Immature natural killer cell (primary cell): ENCODE measurements at regions not wholly inside any gene's neighbourhood (a gene's known extent, or its start where the extent isn't known, plus 50 kb on each side); places are given as distances from the start of the nearest gene placed in this dataset.
"Not testable (repeated sequence)": the region's sequence is repeated elsewhere in the genome, so short reads cannot be mapped to it uniquely, and the experiment has no call there.

ENCODE experiments used
- DNase-seq, 3 donors: peaks; one replicate each; pipeline ENCODE4 v3.0.0; 2022; ENCODE audit warnings: mixed read lengths in 1 of 3
- H3K27ac Mint-ChIP-seq, 6 donors: one replicate each; pipeline ENCODE4 v1.8.0; 2020; ENCODE audit warnings: mixed read lengths in 6 of 6, mild to moderate bottlenecking in 5 of 6, inconsistent platforms in 4 of 6, moderate library complexity in 3 of 6
- H3K27me3 Mint-ChIP-seq, 3 donors: one replicate each; pipeline ENCODE4 v1.8.0; 2020 to 2021; ENCODE audit warnings: low read depth in 3 of 3, mild to moderate bottlenecking in 3 of 3, mixed read lengths in 3 of 3, moderate library complexity in 3 of 3, inconsistent platforms in 1 of 3
- H3K36me3 Mint-ChIP-seq, 3 donors: one replicate each; pipeline ENCODE4 v1.8.0; 2020; ENCODE audit warnings: mixed read lengths in 3 of 3, inconsistent platforms in 2 of 3, mild to moderate bottlenecking in 2 of 3
- H3K4me1 Mint-ChIP-seq, 2 donors: one replicate each; pipeline ENCODE4 v1.8.0; 2020; ENCODE audit warnings: inconsistent platforms in 2 of 2, mild to moderate bottlenecking in 2 of 2, mixed read lengths in 2 of 2, moderate library complexity in 1 of 2
- H3K4me3 Mint-ChIP-seq, 5 donors: one replicate each; pipeline ENCODE4 v1.8.0; 2020; ENCODE audit warnings: mild to moderate bottlenecking in 5 of 5, mixed read lengths in 5 of 5, inconsistent platforms in 3 of 5, moderate library complexity in 3 of 5
- H3K9me3 Mint-ChIP-seq, 6 donors: one replicate each; pipeline ENCODE4 v1.8.0; 2020; ENCODE audit warnings: mild to moderate bottlenecking in 6 of 6, mixed read lengths in 6 of 6, inconsistent platforms in 4 of 6, moderate library complexity in 3 of 6

GRCh38 chr9:87026204-87026603 is 78.9 kb upstream of the GAS1 start:
- Mint-ChIP-seq H3K4me3 (no peak overlapping the region), H3K27ac (no peak overlapping the region), H3K4me1 (no peaks in the 10 kb centered on the region), H3K27me3 (peaks cover 0 to 19% (median 10%) of the 10 kb centered on the region in 3 donors), H3K36me3 (no peaks in the 10 kb centered on the region), H3K9me3 (peaks cover 0 to 4% (median 0%) of the 10 kb centered on the region in 6 donors)
- no peak for DNase-seq

DNA sequence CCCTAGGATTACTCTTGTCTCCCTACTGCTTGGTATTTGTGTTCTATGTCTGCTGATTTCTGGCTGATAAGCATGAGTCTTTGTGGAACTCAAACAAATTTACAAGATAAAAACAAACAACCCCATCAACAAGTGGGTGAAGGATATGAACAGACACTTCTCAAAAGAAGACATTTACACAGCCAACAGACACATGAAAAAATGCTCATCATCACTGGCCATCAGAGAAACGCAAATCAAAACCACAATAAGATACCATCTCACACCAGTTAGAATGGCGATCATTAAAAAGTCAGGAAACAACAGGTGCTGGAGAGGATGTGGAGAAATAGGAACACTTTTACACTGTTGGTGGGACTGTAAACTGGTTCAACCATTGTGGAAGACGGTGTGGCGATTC is 81.5 kb upstream of the GAS1 start:
- not testable (repeated sequence) for DNase-seq, H3K27ac Mint-ChIP-seq, H3K9me3 Mint-ChIP-seq, H3K36me3 Mint-ChIP-seq, H3K4me1 Mint-ChIP-seq, H3K4me3 Mint-ChIP-seq
- H3K27me3 Mint-ChIP-seq: peaks cover 3 to 16% (median 8%) of the 10 kb centered on the region in 3 donors

DNA sequence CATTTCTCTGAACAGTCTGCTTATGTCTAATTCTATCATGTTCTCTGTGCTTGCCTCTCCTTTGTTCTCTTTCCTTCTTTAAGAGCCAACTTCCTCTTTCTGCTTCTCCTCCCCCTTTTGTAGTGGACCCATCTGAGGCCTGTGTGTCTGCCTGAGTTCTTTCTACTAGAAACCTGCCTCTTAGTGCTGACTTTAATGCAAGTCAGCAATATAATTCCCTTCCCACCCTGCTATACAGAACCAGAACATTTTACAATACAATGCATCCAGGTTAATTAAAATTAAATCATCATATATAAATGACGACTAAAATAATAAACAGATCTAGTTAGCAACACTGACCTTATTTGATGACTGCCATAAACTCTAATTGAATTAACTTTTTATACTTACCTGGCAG is 82.6 kb upstream of the GAS1 start:
- Mint-ChIP-seq H3K4me1 (no peaks in the 10 kb centered on the region), H3K27ac (no peak overlapping the region), H3K4me3 (no peak overlapping the region), H3K27me3 (peaks cover 3 to 16% (median 10%) of the 10 kb centered on the region in 3 donors), H3K36me3 (no peaks in the 10 kb centered on the region), H3K9me3 (peaks cover 0 to 4% (median 0%) of the 10 kb centered on the region in 6 donors)
- no peak for DNase-seq

DNA sequence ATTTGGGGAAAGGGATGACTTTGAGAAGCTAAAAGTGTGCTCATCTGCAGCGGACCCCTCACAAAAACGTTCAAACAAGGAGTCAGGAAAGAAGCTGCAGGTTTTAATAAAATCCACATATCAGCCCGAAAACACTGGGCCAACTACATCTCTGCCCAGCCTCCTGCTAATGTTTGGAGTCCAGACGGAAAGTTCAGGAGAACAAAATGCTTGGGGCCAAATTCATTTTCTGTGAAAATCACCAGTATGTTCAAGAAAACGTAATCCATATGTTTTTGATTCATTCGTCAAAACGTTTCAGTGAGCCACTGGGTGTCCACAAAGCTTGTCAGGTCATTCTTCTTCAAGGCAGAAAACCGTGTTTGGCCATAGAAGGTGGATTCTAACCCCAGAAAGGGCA is 87.5 kb upstream of the GAS1 start:
- no peak overlapping the region for H3K4me3 Mint-ChIP-seq
- no peaks in the 10 kb centered on the region for H3K36me3 Mint-ChIP-seq
- H3K27ac Mint-ChIP-seq: no peak overlapping the region
- no peak for DNase-seq
- peaks cover 0 to 2% (median 0%) of the 10 kb centered on the region in 6 donors for H3K9me3 Mint-ChIP-seq
- H3K27me3 Mint-ChIP-seq: peaks cover 2 to 10% (median 3%) of the 10 kb centered on the region in 3 donors
- no peaks in the 10 kb centered on the region for H3K4me1 Mint-ChIP-seq

GRCh38 chr9:87035879-87036278 is 88.6 kb upstream of the GAS1 start:
- H3K4me3 Mint-ChIP-seq: no peak overlapping the region
- no peaks in the 10 kb centered on the region for H3K4me1 Mint-ChIP-seq
- no peak for DNase-seq
- H3K9me3 Mint-ChIP-seq: peaks cover 0 to 2% (median 0%) of the 10 kb centered on the region in 6 donors
- no peak overlapping the region for H3K27ac Mint-ChIP-seq
- H3K27me3 Mint-ChIP-seq: peaks cover 0 to 7% (median 3%) of the 10 kb centered on the region in 3 donors
- H3K36me3 Mint-ChIP-seq: no peaks in the 10 kb centered on the region

DNA sequence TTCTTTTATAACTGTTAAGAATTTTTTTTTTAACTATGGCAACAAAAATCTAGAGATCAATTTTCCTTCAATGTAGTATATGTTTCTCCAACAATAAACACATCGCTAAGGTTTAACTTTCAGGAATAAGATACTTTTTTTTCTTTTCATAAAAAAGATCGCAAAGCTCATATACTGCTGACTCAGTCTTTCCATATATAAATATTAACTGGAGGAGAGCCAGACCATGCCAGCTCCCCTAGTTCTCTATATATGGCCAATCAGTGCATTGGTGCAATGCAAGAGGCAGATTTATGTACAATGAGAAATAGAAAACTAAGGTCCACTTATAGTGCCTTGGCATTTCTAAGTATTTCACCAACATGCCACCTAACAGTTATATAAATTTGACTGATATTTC is 89.2 kb upstream of the GAS1 start:
- Mint-ChIP-seq H3K27me3 (peaks cover 0 to 4% (median 4%) of the 10 kb centered on the region in 3 donors), H3K36me3 (no peaks in the 10 kb centered on the region), H3K27ac (no peak overlapping the region), H3K4me1 (no peaks in the 10 kb centered on the region), H3K9me3 (peaks cover 0 to 2% (median 0%) of the 10 kb centered on the region in 6 donors), H3K4me3 (no peak overlapping the region)
- DNase-seq: no peak

- H3K4me3 Mint-ChIP-seq: no peak overlapping the region
- no peaks in the 10 kb centered on the region for H3K4me1 Mint-ChIP-seq
- no peaks in the 10 kb centered on the region for H3K36me3 Mint-ChIP-seq
- H3K27ac Mint-ChIP-seq: no peak overlapping the region
- H3K27me3 Mint-ChIP-seq: peaks cover 0 to 3% (median 0%) of the 10 kb centered on the region in 3 donors
- no peak for DNase-seq
- H3K9me3 Mint-ChIP-seq: peaks cover 0 to 2% (median 0%) of the 10 kb centered on the region in 6 donors
These were observed 92.6 kb upstream of the GAS1 start for GRCh38 chr9:87039809-87040392.

DNA sequence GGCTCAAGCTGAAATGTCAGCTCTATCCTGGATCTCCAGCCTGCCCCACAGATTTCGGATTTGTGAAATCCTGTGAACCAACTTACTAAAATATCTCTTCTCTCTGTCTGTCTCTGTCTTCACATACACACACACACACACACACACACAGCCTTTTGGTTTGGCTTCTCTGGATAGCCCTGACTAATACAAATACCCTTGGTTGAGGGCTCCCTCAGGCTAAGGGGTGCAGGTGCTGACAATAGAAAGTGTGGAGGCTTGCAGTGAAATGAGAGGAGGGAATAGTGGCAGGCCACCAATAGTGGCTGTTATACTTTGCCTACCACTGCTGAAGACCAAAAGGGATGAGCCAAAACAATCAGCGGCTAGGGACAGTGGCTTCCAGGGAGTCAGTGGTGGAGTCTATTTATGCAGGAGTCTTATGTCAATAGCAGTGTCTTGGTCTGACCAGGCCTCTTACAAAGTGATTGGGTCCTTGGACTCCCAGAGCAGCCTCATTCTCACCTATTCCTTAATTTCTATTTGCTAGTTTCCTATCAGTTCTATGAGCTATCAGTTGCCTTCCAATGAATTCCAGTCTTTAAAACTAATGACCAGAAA is 93.2 kb upstream of the GAS1 start:
- Mint-ChIP-seq H3K4me1 (no peaks in the 10 kb centered on the region), H3K4me3 (no peak overlapping the region), H3K27ac (no peak overlapping the region), H3K36me3 (no peaks in the 10 kb centered on the region), H3K9me3 (peaks cover 0 to 2% (median 0%) of the 10 kb centered on the region in 6 donors), H3K27me3 (peaks cover 0 to 3% (median 0%) of the 10 kb centered on the region in 3 donors)
- DNase-seq: no peak

GRCh38 chr9:87041553-87042235 is 94.4 kb upstream of the GAS1 start:
- H3K9me3 Mint-ChIP-seq, H3K27ac Mint-ChIP-seq, H3K36me3 Mint-ChIP-seq, H3K4me3 Mint-ChIP-seq, DNase-seq, H3K4me1 Mint-ChIP-seq, H3K27me3 Mint-ChIP-seq: not testable (repeated sequence)

DNA sequence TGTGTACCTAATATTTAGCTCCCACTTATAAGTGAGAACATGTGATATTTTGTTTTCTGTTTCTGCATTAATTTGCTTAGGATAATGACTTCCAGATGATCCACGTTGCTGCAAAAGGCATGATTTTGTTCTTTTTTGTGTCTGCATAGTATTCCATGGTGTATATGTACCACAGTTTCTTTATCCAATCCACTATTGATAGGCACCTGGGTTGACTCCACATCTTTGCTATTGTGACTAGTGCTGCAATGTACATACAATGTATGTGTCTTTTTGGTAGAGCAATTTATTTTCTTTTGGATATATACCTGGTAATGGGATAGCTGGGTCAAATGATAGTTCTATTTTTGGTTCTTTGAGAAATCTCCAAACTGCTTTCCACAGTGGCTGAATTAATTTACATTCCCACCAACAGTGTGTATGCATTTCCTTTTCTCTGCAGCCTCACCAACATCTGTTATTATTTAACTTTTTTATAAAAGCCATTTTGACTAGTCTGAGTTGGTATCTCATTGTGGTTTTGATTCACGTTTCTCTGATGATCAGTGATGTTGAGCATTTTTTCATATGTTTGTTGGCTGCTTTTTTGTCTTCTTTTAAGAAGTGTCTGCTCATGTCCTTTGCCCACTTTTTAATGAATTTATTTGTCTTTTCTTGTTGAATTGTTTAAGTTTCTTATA is 102.8 kb upstream of the GAS1 start:
- DNase-seq, H3K27me3 Mint-ChIP-seq, H3K27ac Mint-ChIP-seq: not testable (repeated sequence)

GRCh38 chr9:87054999-87055686 is 107.8 kb upstream of the GAS1 start:
- Mint-ChIP-seq H3K27me3 (peaks cover 3 to 15% (median 9%) of the 10 kb centered on the region in 3 donors), H3K9me3 (peaks cover 0 to 5% (median 0%) of the 10 kb centered on the region in 6 donors)

More for the DNA sequence above, 102.8 kb upstream of the GAS1 start:
- H3K36me3 Mint-ChIP-seq, H3K9me3 Mint-ChIP-seq, H3K4me1 Mint-ChIP-seq, H3K4me3 Mint-ChIP-seq: not testable (repeated sequence)

GRCh38 chr9:87059772-87060171 is 112.5 kb upstream of the GAS1 start:
- Mint-ChIP-seq H3K4me3 (no peak overlapping the region), H3K36me3 (peaks cover 0 to 3% (median 0%) of the 10 kb centered on the region in 3 donors), H3K9me3 (peaks cover 0 to 3% (median 0%) of the 10 kb centered on the region in 6 donors), H3K27ac (no peak overlapping the region), H3K4me1 (no peaks in the 10 kb centered on the region), H3K27me3 (peaks cover 3 to 12% (median 5%) of the 10 kb centered on the region in 3 donors)
- no peak for DNase-seq

More at GRCh38 chr9:87054999-87055686, 107.8 kb upstream of the GAS1 start:
- Mint-ChIP-seq H3K4me3 (no peak overlapping the region), H3K27ac (no peak overlapping the region), H3K4me1 (no peaks in the 10 kb centered on the region), H3K36me3 (peaks cover 0 to 3% (median 0%) of the 10 kb centered on the region in 3 donors)
- DNase-seq: no peak

DNA sequence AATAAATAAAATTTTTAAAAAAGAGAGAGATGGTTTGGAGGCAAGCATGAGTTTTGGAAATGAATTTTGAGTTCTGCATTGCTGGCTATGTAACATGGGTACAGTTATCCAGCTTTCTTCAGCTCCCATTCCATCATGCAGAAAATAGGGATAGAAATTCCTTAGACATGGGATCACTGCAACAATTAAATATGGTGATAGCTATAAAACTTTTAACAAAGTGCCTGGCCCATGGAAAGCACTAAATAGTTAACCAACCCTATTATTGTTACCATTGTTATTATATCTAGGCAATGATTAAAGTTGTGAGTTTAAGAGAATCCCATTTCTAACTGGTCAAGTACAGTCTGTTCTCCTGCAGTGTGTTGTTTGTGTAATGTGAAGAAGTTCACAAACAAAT is 115.4 kb upstream of the GAS1 start:
- peaks cover 0 to 3% (median 0%) of the 10 kb centered on the region in 6 donors for H3K9me3 Mint-ChIP-seq
- no peak overlapping the region for H3K27ac Mint-ChIP-seq
- H3K36me3 Mint-ChIP-seq: peaks cover 0 to 3% (median 0%) of the 10 kb centered on the region in 3 donors
- peaks cover 3 to 8% (median 6%) of the 10 kb centered on the region in 3 donors for H3K27me3 Mint-ChIP-seq
- H3K4me3 Mint-ChIP-seq: no peak overlapping the region
- no peak for DNase-seq
- H3K4me1 Mint-ChIP-seq: no peaks in the 10 kb centered on the region
